ENCODE measurements at regions not wholly inside any gene's neighbourhood (a gene's known extent, or its start where the extent isn't known, plus 50 kb on each side); places are given as distances from the start of the nearest gene placed in this dataset.

GRCh38 chr1:209516771-209517680, 66.5 kb upstream of the CAMK1G start:
- DNase-seq (ENCODE audit: low spot score): no peak

- DNase-seq (ENCODE audit: low spot score): no peak
Observed at GRCh38 chr1:209517681-209518050, 65.8 kb upstream of the CAMK1G start.

- DNase-seq (ENCODE audit: low spot score): no peak
Observed at GRCh38 chr1:209519786-209520185, 63.7 kb upstream of the CAMK1G start.

- no peak for DNase-seq (ENCODE audit: low spot score)
Observed at GRCh38 chr1:209522826-209523225, 60.7 kb upstream of the CAMK1G start.

- DNase-seq (ENCODE audit: low spot score): no peak
Observed at GRCh38 chr1:209526137-209526536, 57.4 kb upstream of the CAMK1G start.

GRCh38 chr1:209527372-209527771, 56.1 kb upstream of the CAMK1G start:
- DNase-seq (ENCODE audit: low spot score): no peak

GRCh38 chr1:209527993-209528717, 55.4 kb upstream of the CAMK1G start:
- DNase-seq (ENCODE audit: low spot score): no peak

GRCh38 chr1:209529233-209529632, 54.3 kb upstream of the CAMK1G start:
- DNase-seq (ENCODE audit: low spot score): no peak

- no peak for DNase-seq (ENCODE audit: low spot score)
Observed at GRCh38 chr1:209531006-209531405, 52.5 kb upstream of the CAMK1G start.

- no peak for DNase-seq (ENCODE audit: low spot score)
Observed at GRCh38 chr1:209531549-209531948, 52.0 kb upstream of the CAMK1G start.
